PC-9 (cell line): ENCODE measurements at regions not wholly inside any gene's neighbourhood (a gene's known extent, or its start where the extent isn't known, plus 50 kb on each side); places are given as distances from the start of the nearest gene placed in this dataset.
"Not testable (repeated sequence)": the region's sequence is repeated elsewhere in the genome, so short reads cannot be mapped to it uniquely, and the experiment has no call there.

Experiments
- BruUV-seq: library from RNA; stranded (reverse); fragments of 400-500 nt; replicated peaks from 2 replicates; lab custom pipeline; 2021; lab: Mats Ljungman, UMichigan
- CTCF ChIA-PET: fragments of 300-600 bp; sonication (Branson Sonifier 250); formaldehyde crosslinking; loops from one replicate; lab custom pipeline; 2022; ENCODE audit warnings: antibody characterized with exemption; lab: Charles Lee
- POLR2A ChIA-PET: fragments of 300-600 bp; sonication (Branson Sonifier 250); formaldehyde crosslinking; loops from one replicate; lab custom pipeline; 2022; ENCODE audit warnings: antibody characterized with exemption; ENCODE audit not compliant: unreplicated experiment; lab: Charles Lee
- DNase-seq, 2 experiments: peaks; one replicate each; pipeline versions ENCODE4 v3.0.0 to v3.0.0-alpha.2; 2015 to 2022; ENCODE audit warnings: mixed read lengths in 1 of 2
- H2AFZ ChIP-seq: fragments of 200-600 bp; sonication (generic); 2 replicates; pipeline ENCODE4 v1.8.1; 2017; ENCODE audit warnings: antibody characterized with exemption
- H3F3A ChIP-seq: fragments of 200-600 bp; sonication (generic); 2 replicates; pipeline ENCODE4 v1.8.1; 2017; ENCODE audit warnings: antibody characterized with exemption, mild to moderate bottlenecking, low read depth; ENCODE audit not compliant: insufficient read depth
- H3K27ac ChIP-seq: fragments of 200-600 bp; sonication (generic); 2 replicates; pipeline ENCODE4 v1.6.1; 2016; ENCODE audit warnings: mixed run types
- H3K27me3 ChIP-seq: fragments of 200-600 bp; sonication (generic); 2 replicates; pipeline ENCODE4 v1.6.1; 2016; ENCODE audit warnings: low read depth, mixed run types; ENCODE audit not compliant: insufficient read depth
- H3K36me3 ChIP-seq: fragments of 200-600 bp; sonication (generic); 2 replicates; pipeline ENCODE4 v1.6.1; 2016; ENCODE audit warnings: low read depth, mixed run types
- H3K4me1 ChIP-seq: fragments of 200-600 bp; sonication (generic); replicated peaks from 2 replicates; pipeline ENCODE4 v1.6.1; 2016; ENCODE audit warnings: mixed run types; ENCODE audit not compliant: insufficient read depth
- H3K4me2 ChIP-seq: fragments of 200-600 bp; sonication (generic); 2 replicates; pipeline ENCODE4 v1.6.1; 2017; ENCODE audit warnings: mixed run types
- H3K4me3 ChIP-seq: fragments of 200-600 bp; sonication (generic); 2 replicates; pipeline ENCODE4 v1.6.1; 2016; ENCODE audit warnings: mixed run types
- H3K79me2 ChIP-seq: fragments of 200-600 bp; sonication (generic); 2 replicates; pipeline ENCODE4 v1.6.1; 2017; ENCODE audit warnings: low read depth, mixed run types
- H3K9me2 ChIP-seq: fragments of 200-600 bp; sonication (generic); 2 replicates; pipeline ENCODE4 v1.8.1; 2017; ENCODE audit warnings: mild to moderate bottlenecking; ENCODE audit not compliant: insufficient read depth
- H3K9me3 ChIP-seq: fragments of 200-600 bp; sonication (generic); 2 replicates; pipeline ENCODE4 v1.8.1; 2016; ENCODE audit warnings: low read depth; ENCODE audit not compliant: insufficient read depth
- H4K20me1 ChIP-seq: fragments of 200-600 bp; sonication (generic); 2 replicates; pipeline ENCODE4 v1.8.1; 2017; ENCODE audit not compliant: insufficient read depth
- EZH2 ChIP-seq: fragments of 200-600 bp; sonication (generic); IDR thresholded peaks from 2 replicates; pipeline ENCODE4 v1.8.0; 2017; ENCODE audit warnings: antibody characterized with exemption, low read depth
- intact Hi-C: fragments of 100-400 bp; cut with micrococcal nuclease; formaldehyde crosslinking; loops from one replicate; pipeline ENCODE4 v1.10.0; 2022; ENCODE audit not compliant: unreplicated experiment
- TF ChIP-seq, protein P1 (sequence below): fragments of 200-600 bp; sonication (generic); conservative IDR thresholded peaks from 2 replicates; pipeline ENCODE4 v1.6.1; 2017; ENCODE audit warnings: mixed run types, antibody characterized with exemption, mild to moderate bottlenecking, moderate library complexity

DNA sequence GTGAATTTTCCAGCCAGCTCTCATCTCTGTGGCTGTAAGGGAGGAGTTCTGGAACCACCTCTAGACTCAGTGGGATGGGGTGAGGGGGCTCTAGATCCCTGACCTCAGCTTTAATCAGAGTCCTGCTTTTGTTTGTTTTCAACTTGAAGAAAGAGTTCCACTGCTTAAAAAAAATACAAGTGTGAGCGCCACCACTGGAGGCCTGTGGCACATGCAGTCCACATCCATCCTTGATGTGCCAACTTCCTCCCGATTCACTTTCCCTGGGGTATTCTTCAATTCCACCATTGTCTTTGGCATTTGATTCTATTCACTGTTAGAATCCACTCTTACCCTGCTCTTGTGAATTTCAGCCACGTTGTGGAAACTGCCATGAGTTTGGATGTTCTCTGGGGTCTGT lies 62.4 kb upstream of the GJB6 start:
- Histone ChIP-seq H3F3A (no peaks in the 10 kb centered on the region), H3K36me3 (no peaks in the 10 kb centered on the region), H3K9me3 (no peaks in the 10 kb centered on the region), H3K27ac (no peak overlapping the region), H4K20me1 (no peaks in the 10 kb centered on the region), H3K4me3 (no peak overlapping the region), H2AFZ (no peak overlapping the region), H3K4me1 (no peaks in the 10 kb centered on the region), H3K9me2 (no peaks in the 10 kb centered on the region), H3K27me3 (no peaks in the 10 kb centered on the region), H3K4me2 (no peak overlapping the region), H3K79me2 (no peaks in the 10 kb centered on the region)
- DNase-seq = no peak
- no TSS peak for BruUV-seq
- CTCF ChIA-PET = no interaction called here
- POLR2A ChIA-PET = no interaction called here
- TF ChIP-seq EZH2 = no peak
- intact Hi-C loops = no loop called here

DNA sequence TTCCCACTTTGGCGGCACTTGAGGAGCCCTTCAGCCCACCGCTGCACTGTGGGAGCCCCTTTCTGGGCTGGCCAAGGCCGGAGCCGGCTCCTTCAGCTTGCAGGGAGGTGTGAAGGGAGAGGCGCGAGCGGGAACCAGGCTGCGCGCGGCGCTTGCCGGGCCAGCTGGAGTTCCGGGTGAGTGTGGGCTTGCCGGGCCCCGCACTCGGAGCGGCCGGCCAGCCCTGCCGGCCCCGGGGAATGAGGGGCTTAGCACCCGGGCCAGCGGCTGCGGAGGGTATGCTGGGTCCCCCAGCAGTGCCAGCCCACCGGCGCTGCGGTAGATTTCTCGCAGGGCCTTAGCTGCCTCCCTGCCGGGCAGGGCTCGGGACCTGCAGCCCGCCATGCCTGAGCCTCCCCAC lies 60.2 kb upstream of the GJB6 start:
- DNase-seq, H3K4me3 ChIP-seq, BruUV-seq, H3K9me3 ChIP-seq, H3K4me2 ChIP-seq, H3K36me3 ChIP-seq, intact Hi-C loops, H4K20me1 ChIP-seq, H3K79me2 ChIP-seq, POLR2A ChIA-PET, H3K27ac ChIP-seq, H3F3A ChIP-seq, H3K9me2 ChIP-seq, CTCF ChIA-PET, H2AFZ ChIP-seq, H3K27me3 ChIP-seq, H3K4me1 ChIP-seq: not testable (repeated sequence)

DNA sequence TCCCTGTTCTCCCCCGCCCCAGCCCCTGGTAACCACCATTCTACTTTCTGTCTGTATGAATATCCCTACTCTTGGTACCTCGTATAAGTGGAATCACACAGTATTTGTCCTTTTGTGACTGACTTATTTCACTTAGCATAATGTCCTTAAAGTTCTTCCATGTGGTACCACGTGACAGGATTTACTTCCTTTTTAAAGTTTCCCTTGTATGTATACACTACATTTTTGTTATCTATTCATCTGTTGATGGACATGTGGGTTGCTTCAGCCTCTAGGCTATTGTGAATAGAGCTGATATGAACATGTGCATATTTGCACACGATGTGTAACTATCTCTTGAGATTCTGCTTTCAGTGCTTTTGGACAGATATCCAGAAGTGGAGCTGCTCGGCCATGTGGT lies 59.6 kb upstream of the GJB6 start:
- Histone ChIP-seq H3K4me2 (no peak overlapping the region), H3K27me3 (no peaks in the 10 kb centered on the region), H3K9me2 (no peaks in the 10 kb centered on the region), H3K36me3 (no peaks in the 10 kb centered on the region), H3K4me1 (no peaks in the 10 kb centered on the region), H2AFZ (no peak overlapping the region), H3K79me2 (no peaks in the 10 kb centered on the region), H3F3A (no peaks in the 10 kb centered on the region), H3K27ac (no peak overlapping the region), H3K4me3 (no peak overlapping the region), H4K20me1 (no peaks in the 10 kb centered on the region), H3K9me3 (0 out of 2 replicates have a peak, but pooled peaks cover 4% of the 10 kb centered on the region)
- ChIA-PET POLR2A (no interaction called here), CTCF (interaction anchor here (0.6 kb wide), 1 partner anchor 199 kb away, joined by 3 read pairs; no protein-coding TSS in a partner anchor)
- BruUV-seq = no TSS peak
- DNase-seq = no peak
- intact Hi-C loops = no loop called here
- TF ChIP-seq EZH2 = no peak
- TF ChIP-seq, protein P1, sequence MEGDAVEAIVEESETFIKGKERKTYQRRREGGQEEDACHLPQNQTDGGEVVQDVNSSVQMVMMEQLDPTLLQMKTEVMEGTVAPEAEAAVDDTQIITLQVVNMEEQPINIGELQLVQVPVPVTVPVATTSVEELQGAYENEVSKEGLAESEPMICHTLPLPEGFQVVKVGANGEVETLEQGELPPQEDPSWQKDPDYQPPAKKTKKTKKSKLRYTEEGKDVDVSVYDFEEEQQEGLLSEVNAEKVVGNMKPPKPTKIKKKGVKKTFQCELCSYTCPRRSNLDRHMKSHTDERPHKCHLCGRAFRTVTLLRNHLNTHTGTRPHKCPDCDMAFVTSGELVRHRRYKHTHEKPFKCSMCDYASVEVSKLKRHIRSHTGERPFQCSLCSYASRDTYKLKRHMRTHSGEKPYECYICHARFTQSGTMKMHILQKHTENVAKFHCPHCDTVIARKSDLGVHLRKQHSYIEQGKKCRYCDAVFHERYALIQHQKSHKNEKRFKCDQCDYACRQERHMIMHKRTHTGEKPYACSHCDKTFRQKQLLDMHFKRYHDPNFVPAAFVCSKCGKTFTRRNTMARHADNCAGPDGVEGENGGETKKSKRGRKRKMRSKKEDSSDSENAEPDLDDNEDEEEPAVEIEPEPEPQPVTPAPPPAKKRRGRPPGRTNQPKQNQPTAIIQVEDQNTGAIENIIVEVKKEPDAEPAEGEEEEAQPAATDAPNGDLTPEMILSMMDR = no peak

DNA sequence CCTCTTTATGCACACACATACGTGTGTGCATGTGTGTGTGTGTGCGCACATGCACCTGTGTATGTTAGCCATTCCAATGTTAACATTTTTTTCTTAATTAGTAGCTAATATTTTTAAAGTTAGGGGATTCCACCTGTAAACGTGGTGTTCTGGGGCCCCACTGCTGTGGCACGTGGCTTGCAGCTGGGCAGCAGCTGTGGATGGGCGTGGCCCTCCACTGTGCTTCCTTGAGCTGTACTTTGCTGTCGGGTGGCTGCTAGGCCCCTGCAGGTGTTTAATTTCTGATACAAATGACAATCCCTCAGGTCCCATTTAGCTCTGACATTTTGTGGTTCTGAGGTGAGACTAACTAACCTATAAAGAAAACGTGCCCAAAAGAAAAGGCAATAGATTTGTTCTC lies 58.9 kb upstream of the GJB6 start:
- Histone ChIP-seq H3F3A (no peaks in the 10 kb centered on the region), H3K4me3 (no peak overlapping the region), H3K27ac (no peak overlapping the region), H3K36me3 (no peaks in the 10 kb centered on the region), H3K4me1 (no peaks in the 10 kb centered on the region), H3K4me2 (no peak overlapping the region), H3K27me3 (no peaks in the 10 kb centered on the region), H3K9me2 (no peaks in the 10 kb centered on the region), H4K20me1 (no peaks in the 10 kb centered on the region), H2AFZ (no peak overlapping the region), H3K79me2 (no peaks in the 10 kb centered on the region), H3K9me3 (peaks cover 4% of the 10 kb centered on the region; the same call in 1 of the 2 replicates)
- intact Hi-C loops = no loop called here
- ChIA-PET POLR2A (interaction anchor here (0.9 kb wide), 1 partner anchor 111 kb away, joined by 4 read pairs; no protein-coding TSS in a partner anchor), CTCF (interaction anchor here (0.6 kb wide), 1 partner anchor 200 kb away, joined by 3 read pairs; no protein-coding TSS in a partner anchor)
- no peak for DNase-seq
- no TSS peak for BruUV-seq
- TF ChIP-seq, protein P1 = no peak
- TF ChIP-seq EZH2 = no peak
